HS-5 (cell line): ENCODE measurements at regions not wholly inside any gene's neighbourhood (a gene's known extent, or its start where the extent isn't known, plus 50 kb on each side); places are given as distances from the start of the nearest gene placed in this dataset.

Source experiments
- DNase-seq: peaks from one replicate; pipeline ENCODE4 v3.0.0-alpha.2; 2012; ENCODE audit warnings: low read depth

DNA sequence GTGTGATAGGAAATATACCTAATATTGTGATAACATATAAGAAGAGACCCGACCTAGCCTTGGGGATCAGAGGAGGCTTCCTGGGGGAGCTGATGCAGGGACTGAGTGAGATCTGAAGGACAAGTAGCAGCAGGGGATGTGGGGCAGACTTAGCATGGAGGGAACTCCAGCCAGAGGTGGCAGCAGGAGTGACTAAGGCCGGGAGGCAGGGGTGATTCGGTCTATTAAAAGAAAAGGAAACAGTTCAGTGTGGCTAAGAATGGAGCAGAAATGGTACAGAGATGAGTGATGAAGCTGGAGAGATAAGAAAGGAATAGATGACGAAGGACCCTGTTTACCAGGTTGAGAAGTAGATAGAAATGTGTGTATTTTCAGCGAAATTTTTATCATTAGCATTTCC is 408.8 kb downstream of the ENC1 start:
- DNase-seq, result no peak

DNA sequence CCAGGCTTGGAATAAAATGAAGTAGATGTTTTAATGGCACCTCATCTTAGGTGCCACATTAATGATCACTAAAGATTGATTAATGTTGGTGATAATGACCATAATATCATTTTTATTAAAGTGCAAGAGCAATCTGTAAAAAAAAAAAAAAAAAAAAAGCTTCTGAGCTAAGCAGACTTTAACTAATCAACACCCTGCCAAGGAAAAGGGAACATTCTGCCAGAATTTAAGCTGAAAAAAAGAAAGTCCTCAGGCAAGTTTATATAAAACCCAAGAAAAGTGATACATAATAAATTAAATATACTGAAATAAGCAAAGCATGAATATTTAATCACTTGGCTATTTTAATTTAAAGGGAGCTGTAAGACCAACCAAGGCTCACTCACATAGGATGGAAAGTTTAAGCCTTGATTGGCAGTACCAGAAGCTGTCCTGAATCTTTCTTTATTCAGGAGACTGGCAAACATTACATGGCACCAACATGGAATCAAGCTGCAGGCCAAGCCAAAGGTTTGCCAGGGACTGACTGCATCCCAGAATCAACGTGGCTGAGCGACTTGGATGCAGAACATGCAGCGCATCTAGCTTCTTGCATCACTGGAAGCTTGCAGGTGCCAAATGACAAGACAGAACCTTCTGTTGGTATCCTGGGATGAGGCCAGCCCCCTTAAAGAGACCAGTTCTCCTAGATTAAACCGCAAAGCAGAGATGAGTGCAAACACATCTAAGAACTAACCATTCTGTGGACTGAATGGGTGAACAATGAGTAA is 413.6 kb downstream of the ENC1 start:
- DNase-seq, result no peak

DNA sequence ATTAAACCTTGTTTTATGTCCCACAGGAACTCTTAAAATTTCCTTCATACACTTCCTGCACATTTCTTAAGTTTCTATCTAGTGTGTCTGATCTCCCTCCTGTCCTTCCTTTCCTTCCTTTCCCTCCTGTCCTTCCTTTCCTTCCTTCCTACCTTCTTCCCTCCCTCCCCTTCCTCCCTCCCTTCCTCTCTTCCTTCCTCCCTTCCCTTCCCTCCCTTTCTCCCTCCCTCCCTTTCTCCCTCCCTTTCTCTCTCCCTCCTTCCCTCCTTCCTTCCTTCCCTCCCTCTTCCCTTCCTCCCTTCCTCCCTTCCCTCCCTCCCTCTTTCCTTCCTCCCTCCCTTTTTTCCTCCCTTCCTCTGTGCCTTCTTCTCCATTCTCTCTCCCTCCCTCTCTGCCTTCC is 414.9 kb downstream of the ENC1 start:
- DNase-seq, result no peak

DNA sequence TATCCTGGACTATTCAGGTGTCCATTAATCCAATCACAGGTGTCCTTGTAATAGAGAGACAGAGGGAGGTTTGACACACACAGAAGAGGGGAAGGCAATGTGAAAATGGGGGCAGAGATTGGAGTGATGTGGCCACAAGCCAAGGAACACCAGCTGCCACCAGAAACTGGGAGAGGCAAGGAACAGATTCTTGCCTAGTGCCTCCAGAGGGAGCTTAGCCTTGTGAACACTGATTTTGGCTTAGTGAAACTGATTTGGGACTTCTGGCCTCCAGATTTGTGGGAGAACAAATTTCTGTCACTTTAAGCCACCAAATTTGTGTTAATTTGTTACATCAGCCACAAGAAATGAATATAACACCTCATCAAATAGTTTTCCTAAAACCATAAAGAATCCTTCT is 416.2 kb downstream of the ENC1 start:
- no peak for DNase-seq

DNA sequence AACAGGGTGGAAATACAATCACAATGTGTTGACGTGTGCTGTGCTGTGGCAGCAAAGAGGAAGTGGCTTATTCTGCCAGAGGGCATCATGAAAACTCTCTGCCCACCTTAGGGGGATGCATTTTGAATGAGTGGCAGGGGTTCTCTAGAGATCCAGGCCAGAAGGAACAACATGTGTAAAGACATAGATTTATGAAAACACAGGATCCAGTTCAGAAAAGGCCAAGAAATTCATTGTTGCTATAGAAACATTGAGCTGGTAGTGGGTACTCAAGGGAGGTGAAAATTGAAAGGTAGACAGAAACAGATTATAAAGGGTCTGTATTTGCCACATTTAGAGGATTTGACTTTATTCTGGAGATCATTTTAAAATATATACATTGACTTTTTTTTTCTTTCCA is 417.7 kb downstream of the ENC1 start:
- DNase-seq, result no peak

DNA sequence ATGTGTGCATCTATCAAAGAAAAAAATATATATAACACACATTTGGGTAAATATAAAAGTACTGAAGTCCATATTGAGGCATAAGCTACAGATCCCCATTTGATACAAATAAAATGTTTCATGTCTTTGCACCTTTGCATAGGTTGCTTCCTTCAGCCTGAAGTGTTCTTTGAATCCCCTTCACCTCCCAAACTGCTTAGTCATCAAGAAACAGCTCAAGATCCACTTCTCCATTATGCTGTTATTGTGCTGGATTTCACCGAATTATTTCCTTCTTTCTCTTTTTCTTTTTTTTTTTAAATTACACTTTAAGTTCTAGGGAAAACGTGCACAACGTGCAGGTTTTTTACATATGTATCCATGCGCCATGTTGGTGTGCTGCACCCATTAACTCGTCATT is 419.1 kb downstream of the ENC1 start:
- DNase-seq, result no peak

DNA sequence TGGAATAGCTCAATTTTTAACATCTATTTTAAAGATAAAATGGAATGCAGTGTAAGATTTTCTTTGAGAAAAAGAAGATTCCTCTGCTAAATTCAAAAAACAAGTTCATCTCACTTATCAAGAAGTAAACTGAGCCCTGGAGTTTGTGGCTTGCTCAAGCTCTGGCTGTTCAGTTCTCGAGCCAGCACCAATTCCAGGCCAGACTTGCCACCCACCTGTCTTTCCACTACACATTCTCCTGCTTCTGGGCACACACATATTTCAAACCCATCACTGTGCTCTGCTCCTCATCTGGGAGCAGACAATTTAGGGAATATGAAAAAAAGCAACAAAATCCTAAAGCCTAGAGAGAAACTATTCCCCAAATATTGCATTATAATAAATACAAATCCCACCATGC is 424.5 kb downstream of the ENC1 start:
- no peak for DNase-seq

DNA sequence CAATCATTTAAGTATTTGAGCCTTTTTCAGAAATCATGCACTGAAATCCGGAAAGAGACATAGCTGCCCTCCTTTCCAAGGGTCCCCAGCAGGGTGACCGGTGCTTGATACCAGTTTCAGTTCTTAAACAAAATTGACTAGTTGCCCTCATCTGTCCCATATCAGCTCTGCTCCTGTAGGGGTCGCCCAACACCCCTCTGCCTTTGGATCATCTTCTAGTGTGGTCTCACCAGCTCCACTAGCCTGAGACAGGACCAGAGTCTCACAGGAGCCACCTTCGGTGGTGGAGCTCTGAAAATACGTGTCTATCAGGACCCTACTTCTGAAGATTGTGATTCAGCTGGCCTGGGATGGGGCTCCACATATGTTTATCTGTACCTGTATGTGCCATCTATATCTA is 428.2 kb downstream of the ENC1 start:
- no peak for DNase-seq

DNA sequence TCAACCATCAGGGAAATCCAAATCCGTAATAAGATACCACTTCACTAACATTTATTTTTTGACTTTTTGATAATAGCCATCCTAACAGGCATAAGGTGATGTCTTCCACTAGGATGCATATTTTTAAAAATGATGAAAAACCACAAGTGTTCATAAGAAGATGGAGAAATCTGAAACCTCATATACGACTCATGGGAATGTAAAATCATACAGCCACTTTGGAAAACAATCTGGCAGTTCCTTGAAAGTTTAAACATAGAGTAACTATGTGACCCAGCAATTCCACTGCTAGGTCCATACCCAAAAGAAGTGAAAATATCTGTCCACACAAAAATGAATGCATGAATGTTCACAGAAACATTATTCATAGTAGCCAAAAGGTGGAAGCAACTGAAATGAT is 431.0 kb downstream of the ENC1 start:
- DNase-seq, result no peak

DNA sequence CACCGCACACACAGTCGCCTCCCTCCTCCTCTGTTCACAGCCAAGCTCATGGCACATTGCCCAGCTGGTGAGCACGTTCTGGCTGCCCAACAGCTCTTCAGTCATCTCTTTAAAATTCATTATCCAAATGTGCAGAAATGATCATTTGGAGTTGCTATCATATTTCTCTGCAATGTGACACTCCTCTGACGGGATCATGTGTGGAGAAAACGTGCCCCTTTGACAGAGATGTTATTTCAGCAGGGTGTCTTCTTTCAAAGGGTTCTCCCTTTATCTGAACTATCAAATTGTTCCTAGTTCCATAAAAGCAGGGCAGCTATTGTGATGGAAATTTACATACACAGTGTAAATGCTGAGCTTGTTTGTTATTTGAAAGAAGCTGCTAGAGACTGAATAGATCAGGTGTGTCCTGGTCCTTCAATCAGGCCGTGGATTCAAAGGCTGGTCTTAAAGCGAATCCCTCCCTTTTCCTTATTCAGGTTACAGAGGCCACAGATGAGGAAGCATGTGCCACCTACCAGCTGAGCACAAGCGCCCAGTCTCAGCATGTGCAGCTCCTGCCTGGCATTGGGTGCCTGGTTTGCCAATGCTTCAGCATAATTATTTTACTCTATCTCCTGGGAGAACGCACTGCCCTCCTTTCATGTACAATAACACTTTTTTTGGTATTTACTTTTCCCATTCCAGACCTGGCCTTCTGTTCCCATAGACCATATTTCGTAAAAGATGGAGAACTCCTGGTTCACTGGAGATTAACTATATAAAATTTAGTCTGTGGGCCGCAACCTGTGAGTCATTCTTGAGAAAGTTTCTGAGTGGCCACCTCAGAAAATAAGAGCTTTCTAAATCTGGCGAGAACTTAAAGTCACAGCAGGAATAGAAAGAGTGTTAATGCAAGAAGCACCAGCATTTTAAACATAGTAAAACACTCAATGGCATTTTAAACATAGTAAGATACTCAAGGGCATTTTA is 433.7 kb downstream of the ENC1 start:
- DNase-seq, result peak; percentile 69

DNA sequence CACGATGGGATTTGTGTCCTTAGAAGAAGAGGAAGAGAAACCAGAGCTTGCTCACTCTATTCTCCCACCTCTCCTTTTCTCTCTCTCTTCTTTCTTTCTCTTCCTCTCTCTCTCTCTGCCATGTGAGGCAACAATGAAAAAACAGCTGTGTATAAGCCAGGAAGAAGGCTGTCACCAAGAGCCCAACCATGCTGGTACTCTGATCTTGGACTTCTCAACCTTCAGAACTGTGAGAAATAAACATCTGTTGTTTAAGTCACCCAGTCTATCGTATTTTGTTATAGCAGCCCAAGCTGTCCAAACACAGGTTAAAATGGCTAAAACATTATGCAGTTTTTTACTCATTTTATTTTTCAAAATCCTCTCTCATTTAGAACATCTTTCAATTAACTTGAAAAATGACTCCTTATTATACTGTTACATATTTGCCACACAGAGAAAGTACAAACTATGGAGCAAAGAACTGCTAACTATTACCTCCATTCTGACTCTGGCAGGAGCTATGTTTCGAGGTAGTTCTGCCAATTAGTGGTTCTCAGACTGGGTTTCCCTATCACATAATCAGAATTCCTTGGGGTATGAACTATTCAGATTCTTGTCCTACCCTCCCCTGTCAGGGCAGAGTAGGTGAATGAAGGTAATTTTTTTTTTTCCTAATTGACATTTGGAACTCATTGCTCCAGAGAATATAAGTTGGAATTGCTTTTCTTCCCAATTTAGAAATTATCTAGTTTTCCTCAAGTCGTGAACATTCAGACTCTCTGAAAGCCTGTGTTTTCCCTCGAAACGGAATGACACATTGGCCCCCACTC is 434.6 kb downstream of the ENC1 start:
- no peak for DNase-seq

DNA sequence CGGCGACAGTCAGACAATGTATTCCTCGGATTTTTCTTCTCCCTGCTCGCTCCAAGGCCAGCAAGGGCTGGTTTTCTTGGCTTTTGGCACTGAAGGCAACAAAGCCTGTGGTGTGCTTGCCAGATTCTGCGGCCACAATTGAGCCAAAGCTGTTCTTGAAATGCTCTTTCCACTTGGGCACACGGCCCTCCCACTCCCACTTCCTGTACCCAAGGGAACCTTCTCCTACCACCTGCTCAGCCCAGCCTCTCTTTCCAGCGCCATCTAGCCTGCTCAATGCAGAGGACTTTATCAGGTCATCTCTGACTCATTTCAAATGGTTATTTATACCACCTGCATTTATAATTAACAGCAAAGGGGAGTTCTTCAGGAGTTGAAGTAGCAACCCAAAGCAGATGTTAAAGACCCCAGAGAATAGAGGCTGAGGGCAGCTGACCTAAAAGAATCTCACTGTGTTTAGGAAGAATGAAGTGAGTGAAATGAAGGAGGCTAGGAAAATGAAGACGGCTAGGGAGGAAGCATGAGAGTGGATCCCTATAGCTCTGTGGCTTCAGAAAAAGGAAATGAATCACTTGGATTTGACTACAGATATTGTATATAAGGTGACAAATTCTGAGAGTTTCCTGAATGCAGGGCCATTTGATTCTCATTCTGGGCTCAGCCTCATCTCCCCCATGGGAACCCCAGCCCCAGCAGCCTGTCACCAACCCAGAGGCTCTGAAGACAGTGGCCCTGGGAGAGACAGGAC is 439.0 kb downstream of the ENC1 start:
- peak; percentile 42 for DNase-seq

DNA sequence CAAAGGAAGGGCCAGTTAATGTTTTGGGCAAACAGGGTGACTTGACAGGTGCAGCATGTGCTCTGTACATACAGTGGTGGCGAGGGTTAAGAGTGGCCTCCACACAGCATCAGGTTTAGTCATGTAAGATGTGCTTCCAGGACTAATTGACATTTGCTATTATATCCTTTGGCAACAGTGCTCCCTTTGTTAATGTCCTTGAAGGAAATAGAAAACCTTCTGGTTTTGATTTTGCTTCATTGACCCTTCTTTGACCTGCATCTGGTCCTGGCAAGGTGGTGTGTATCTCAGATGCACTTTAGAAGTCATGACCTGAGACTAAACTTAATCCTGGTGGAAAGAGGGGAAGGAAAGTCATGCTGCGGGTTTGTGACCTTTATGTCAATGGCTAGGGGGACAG is 440.0 kb downstream of the ENC1 start:
- no peak for DNase-seq

DNA sequence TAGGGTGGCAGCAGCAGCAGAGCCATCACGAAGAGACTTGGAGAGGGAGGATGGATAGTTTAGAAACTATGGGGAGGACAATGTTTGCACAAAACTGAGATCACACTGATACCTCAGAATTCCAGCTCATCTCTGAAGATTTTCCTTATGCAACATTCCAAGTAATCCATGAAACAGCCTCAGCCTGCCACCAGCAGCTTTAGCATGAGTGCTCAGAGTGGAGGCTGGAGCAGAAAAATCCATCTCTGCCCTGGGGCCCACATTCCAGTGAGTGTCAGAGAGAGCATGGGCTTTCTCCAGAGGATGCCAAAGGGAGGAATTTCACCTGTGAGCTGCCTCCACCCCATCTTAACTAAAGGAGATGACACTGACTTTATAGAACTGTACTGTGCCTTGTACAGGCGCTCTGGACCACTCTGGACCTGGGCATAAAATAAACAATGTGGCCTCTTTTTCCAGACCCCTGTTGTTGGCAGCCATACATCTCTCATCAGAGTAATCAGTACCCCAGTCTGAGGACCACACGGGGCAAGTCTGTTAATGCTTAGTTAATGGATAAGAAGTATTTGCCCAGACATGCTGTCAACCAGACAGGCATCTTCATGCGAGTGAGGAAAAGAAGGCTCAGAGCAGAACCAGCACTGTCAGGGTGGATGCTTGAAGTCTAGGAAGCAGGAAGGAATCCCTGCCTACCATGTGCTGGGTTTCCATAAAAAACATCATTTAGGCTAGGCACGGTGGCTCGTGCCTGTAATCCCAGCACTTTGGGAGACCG is 440.9 kb downstream of the ENC1 start:
- DNase-seq, result peak; percentile 64

DNA sequence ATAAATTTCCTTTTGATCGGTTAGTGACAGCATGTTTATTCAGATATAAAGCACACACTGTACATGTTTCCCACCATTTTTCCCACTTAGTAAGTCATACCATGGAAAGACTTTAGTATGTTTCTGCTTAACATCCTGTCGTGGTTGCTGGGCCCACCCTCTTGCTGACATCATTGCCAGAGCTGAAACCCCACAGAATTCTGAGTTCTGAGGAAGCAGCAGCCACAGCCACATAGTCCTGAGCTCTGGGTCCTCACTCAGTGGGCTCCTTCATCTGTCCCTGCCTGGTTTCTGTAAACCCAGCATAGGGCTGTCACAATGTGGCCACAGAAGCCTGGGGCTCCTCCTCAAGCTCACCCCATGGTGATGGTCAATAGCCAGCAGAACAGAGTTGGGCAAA is 441.5 kb downstream of the ENC1 start:
- no peak for DNase-seq

DNA sequence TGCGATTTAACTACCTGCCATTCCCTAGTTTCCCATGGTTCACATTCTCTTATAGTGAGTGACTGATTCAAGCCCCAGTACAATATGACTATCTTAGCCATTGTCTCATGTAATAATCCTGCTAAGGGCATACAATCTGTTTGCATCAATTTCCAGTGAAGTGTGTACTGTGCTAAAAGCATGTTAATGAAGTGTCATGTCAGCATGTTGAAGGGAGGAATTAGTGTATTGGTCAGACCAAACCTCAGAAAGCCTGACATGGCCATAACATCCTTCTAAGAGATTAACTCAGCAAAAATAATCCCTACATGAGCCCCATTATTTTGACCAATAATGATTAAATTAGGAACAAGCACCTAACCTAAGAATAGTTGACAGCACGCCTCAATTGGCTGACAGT is 442.4 kb downstream of the ENC1 start:
- DNase-seq, result no peak

DNA sequence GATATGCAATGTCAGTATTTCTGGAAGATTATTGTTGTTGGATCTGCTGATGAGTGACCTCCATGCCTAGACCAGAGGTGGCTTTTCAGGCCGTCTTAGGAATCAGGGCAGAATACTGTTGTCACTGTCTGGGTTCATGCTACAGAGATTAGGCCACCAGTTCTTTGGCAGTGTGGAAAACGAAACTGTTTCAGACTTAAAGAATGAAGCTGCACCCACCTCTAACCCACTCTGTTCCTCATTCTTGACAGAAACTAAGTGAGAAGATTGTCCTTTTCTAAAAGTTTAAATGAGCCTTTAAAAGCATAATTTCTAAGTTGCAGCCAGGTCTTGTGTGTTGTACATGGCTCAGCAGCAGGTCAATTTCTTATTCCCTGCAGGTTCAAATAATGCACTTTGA is 444.3 kb downstream of the ENC1 start:
- DNase-seq, result no peak

DNA sequence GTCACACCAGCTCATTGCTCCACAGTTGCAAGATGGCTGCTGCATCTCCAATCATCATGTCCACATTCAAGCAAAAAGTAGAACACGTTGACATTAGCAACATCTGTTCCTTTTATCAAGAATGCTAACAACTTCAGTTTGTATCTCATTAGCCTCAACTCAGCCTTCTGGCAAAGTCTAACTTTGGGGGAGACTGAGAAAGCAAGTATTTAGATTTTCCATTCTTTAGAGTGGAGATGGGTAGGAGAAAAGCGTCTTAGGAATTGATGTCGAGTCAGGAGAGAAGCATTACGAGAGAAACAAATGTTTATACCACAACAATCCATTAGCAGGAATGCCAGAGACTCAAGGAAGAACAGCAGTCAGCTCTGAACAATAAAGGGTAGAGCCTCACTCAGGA is 446.3 kb downstream of the ENC1 start:
- no peak for DNase-seq

DNA sequence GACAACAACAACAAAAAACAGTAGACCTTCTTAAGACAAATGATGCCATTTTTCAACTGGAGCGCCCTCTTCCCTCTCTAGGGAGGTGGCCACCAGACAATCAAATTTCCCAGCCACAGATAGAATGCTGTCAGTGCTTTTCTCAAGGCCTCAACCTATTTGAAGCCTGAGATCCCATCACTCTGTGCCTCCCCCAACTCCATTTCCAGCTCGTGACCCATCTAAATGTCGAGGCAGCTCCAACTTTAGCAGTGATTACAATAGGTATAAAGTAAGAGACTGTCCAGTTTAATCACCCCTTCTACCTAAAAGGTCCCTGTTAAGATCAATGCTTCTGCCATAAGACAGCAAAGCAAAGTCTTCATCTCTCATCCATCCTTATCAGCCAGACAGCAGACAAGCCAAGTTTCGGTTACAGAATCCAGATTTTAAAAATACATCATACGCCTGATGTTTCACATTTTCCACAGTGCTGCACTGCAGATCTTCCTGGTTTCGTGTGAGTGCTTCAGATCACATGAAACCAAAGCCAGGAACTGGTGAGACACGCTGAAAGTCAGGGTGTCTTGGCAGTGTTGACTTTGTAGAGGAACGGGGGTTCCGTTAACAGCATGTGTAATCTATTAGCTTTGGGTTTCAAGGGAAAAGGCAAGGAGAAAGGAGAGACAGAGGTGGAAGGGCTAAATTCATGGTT is 447.8 kb downstream of the ENC1 start:
- DNase-seq, result no peak

DNA sequence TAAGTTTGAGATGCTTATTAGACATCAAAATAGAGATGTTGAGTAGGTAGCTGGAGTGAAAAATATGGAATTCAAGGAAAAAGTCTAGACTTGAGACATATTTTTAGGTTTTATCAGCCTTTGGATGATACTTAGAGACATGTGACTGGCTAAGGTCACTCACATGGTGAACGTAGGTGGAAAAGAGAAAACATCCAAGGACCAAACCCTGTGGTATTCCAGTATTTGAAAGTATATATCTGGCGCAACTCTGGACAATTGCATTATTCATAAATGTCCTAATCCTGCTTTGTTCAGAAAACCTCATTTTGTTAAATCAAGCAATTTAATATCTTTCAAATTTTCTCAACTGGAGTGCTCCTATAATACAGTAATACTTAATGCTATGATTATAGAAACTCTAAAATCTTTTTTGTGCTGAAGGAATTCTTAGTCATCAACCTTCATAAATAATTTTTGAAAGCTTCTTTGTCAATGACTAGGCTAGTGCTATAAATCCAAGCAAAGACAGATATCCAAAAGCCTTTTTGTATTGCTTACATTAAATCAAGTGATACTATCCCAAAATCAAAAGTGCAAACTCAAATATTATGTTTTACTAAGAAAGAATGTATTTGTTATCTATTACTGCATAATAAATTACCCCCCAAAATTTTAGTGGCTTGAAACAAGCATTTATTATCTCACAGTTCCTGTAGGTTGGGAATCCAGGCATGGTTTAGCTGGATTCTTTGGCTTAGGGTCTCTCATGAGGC is 452.0 kb downstream of the ENC1 start:
- no peak for DNase-seq
